ENCODE measurements at regions not wholly inside any gene's neighbourhood (a gene's known extent, or its start where the extent isn't known, plus 50 kb on each side); places are given as distances from the start of the nearest gene placed in this dataset.

- TF ChIP-seq CTCF (IDR thresholded peaks at IDR 0.05) (no peak), POLR2AphosphoS5 (IDR thresholded peaks at IDR 0.05) (no peak)
Observed at GRCh38 chr10:1968257-1969033, 231.1 kb upstream of the ADARB2 start.

Data from sigmoid colon (tissue), 4 donors.